SKM-1 (cell line): ENCODE measurements at regions not wholly inside any gene's neighbourhood (a gene's known extent, or its start where the extent isn't known, plus 50 kb on each side); places are given as distances from the start of the nearest gene placed in this dataset.
"Not testable (repeated sequence)": the region's sequence is repeated elsewhere in the genome, so short reads cannot be mapped to it uniquely, and the experiment has no call there.

Source experiments
- DNase-seq: peaks from one replicate; lab custom pipeline; 2025; ENCODE audit not compliant: unreplicated experiment; lab: John Stamatoyannopoulos, UW

GRCh38 chr10:53543410-53543809 is 770.8 kb upstream of the MBL2 start:
- no peak for DNase-seq

- no peak for DNase-seq
Measured at GRCh38 chr10:53537508-53537907, 764.9 kb upstream of the MBL2 start.

GRCh38 chr10:53536322-53536721 is 763.7 kb upstream of the MBL2 start:
- no peak for DNase-seq

- DNase-seq = no peak
Measured at GRCh38 chr10:53534428-53534827, 761.8 kb upstream of the MBL2 start.

GRCh38 chr10:53528974-53529373 is 756.4 kb upstream of the MBL2 start:
- no peak for DNase-seq

- DNase-seq = no peak
Measured at GRCh38 chr10:53521046-53521445, 748.5 kb upstream of the MBL2 start.

- no peak for DNase-seq
Measured at GRCh38 chr10:53508197-53508596, 735.6 kb upstream of the MBL2 start.

GRCh38 chr10:53504492-53504891 is 731.9 kb upstream of the MBL2 start:
- DNase-seq = not testable (repeated sequence)

GRCh38 chr10:53491774-53492173 is 719.2 kb upstream of the MBL2 start:
- DNase-seq = no peak

- DNase-seq = no peak
Measured at GRCh38 chr10:53490553-53490952, 718.0 kb upstream of the MBL2 start.

GRCh38 chr10:53489335-53490182 is 717.0 kb upstream of the MBL2 start:
- DNase-seq = no peak

- no peak for DNase-seq
Measured at GRCh38 chr10:53487019-53487983, 714.7 kb upstream of the MBL2 start.

- DNase-seq = not testable (repeated sequence)
Measured at GRCh38 chr10:53485422-53485821, 712.8 kb upstream of the MBL2 start.

- no peak for DNase-seq
Measured at GRCh38 chr10:53479365-53479764, 706.8 kb upstream of the MBL2 start.

GRCh38 chr10:53477313-53477675 is 704.7 kb upstream of the MBL2 start:
- no peak for DNase-seq

- DNase-seq = no peak
Measured at GRCh38 chr10:53476650-53477312, 704.2 kb upstream of the MBL2 start.

- DNase-seq = no peak
Measured at GRCh38 chr10:53469383-53469782, 696.8 kb upstream of the MBL2 start.

- DNase-seq = no peak
Measured at GRCh38 chr10:53463539-53463938, 691.0 kb upstream of the MBL2 start.

GRCh38 chr10:53458007-53458406 is 685.4 kb upstream of the MBL2 start:
- no peak for DNase-seq

GRCh38 chr10:53453196-53453595 is 680.6 kb upstream of the MBL2 start:
- DNase-seq = no peak

- DNase-seq = no peak
Measured at GRCh38 chr10:53447576-53447975, 675.0 kb upstream of the MBL2 start.
